Activated T-helper 17 cell treated with anti-CD3 and anti-CD28 coated beads, Interleukin-2, amount 50 U/mL, for 72 hours (primary cell): ENCODE measurements at regions not wholly inside any gene's neighbourhood (a gene's known extent, or its start where the extent isn't known, plus 50 kb on each side); places are given as distances from the start of the nearest gene placed in this dataset.
"Not testable (repeated sequence)": the region's sequence is repeated elsewhere in the genome, so short reads cannot be mapped to it uniquely, and the experiment has no call there.

Experiments
- ATAC-seq: fragments of 150-1000 bp; cut with Tn5 transposase; replicated peaks from 2 replicates; pipeline ENCODE4 v1.10.0; 2021; ENCODE audit warnings: mild to moderate bottlenecking, moderate library complexity
- H3K27ac Mint-ChIP-seq: one replicate; pipeline ENCODE4 v1.8.0; 2022; ENCODE audit warnings: mixed read lengths
- H3K27me3 Mint-ChIP-seq: one replicate; pipeline ENCODE4 v1.8.0; 2022; ENCODE audit warnings: mixed read lengths
- H3K36me3 Mint-ChIP-seq: one replicate; pipeline ENCODE4 v1.8.0; 2022; ENCODE audit warnings: low read depth, mild to moderate bottlenecking, mixed read lengths
- H3K4me1 Mint-ChIP-seq: one replicate; pipeline ENCODE4 v1.8.0; 2022; ENCODE audit warnings: mixed read lengths
- H3K4me3 Mint-ChIP-seq: one replicate; pipeline ENCODE4 v1.8.0; 2022; ENCODE audit warnings: mild to moderate bottlenecking, mixed read lengths
- H3K9me3 Mint-ChIP-seq: one replicate; pipeline ENCODE4 v1.8.0; 2022; ENCODE audit warnings: mixed read lengths

DNA sequence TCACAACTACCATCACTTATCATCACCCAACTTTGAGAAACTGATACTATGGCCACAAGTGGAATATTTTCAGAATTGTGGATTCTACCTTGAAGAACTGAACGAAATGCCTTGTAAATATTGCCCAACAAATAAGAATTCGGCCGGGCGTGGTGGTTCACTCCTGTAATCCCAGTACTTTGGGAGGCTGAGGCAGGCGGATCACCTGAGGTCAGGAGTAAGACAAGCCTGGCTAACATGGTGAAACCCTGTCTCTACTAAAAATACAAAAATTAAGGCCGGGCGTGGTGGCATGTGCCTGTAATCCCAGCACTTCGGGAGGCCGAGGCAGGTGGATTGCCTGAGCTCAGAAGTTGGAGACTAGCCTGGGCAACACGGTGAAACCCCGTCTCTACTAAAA is 862.7 kb downstream of the ZPLD1 start:
- not testable (repeated sequence) for H3K27me3 Mint-ChIP-seq, H3K27ac Mint-ChIP-seq, H3K4me3 Mint-ChIP-seq, ATAC-seq, H3K4me1 Mint-ChIP-seq, H3K36me3 Mint-ChIP-seq, H3K9me3 Mint-ChIP-seq

DNA sequence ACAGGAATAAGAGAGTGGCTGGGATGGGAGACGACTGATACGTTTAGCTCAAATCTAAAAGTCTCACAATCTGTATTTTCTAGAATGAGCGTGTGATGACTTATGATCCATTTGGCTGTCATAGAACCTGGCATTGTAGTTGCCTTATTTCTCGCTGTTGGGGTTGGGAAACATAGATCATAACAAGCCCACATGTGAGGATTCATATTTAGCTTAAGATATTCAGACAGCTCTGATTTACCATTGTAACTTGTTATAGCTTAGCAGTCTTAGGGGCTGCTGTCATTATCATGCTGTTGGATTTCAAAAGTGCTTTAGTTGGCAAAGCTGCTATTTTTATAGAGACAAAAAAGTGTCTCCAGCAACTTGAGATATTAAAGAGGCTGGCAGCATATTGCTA is 871.3 kb downstream of the ZPLD1 start:
- H3K36me3 Mint-ChIP-seq, result no peaks in the 10 kb centered on the region
- H3K27ac Mint-ChIP-seq, result no peak overlapping the region
- no peak for ATAC-seq
- H3K9me3 Mint-ChIP-seq, result peaks cover 9% of the 10 kb centered on the region
- no peaks in the 10 kb centered on the region for H3K4me1 Mint-ChIP-seq
- H3K4me3 Mint-ChIP-seq, result no peak overlapping the region
- H3K27me3 Mint-ChIP-seq, result no peaks in the 10 kb centered on the region

DNA sequence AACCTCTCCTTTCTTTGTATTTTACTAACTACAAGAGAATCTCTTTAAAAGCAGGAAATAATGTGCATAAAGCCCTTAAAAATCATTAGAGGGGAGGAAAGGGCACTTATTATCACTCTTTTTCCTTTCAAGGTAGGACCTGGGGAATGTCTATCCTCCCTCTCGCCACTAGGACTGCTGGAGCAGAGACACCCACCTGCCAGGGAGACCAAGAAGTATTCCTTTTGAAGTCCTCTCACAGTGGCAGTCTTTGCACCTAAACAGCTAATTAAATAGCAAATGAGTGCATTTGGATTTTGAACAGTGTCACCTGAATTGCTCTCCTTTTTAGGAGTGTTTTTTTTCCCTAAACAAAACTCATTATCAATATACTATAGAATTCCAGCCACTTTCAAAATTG is 874.1 kb downstream of the ZPLD1 start:
- no peak for ATAC-seq
- Mint-ChIP-seq H3K4me3 (no peak overlapping the region), H3K27ac (no peak overlapping the region), H3K36me3 (no peaks in the 10 kb centered on the region), H3K4me1 (no peaks in the 10 kb centered on the region), H3K27me3 (no peaks in the 10 kb centered on the region), H3K9me3 (peaks cover 3% of the 10 kb centered on the region)

DNA sequence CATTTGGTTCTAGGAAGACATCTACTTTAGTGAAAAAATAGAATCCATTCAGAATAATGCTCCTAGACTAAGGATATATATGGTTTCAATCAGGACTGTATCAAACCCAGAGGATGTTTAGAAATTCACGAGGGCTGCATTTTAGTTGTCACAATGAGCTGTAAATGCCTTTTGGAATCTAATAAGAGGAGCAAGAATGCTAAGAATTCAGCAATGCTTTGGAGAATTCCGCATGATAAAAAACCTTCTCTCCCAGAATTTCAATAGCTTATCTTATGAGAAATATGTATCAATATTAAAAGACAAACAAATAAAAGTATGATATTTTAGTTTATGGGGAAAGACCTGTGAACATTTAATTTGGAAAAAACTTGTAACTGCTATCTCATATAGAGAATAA is 885.1 kb downstream of the ZPLD1 start:
- no peak for ATAC-seq
- Mint-ChIP-seq H3K9me3 (no peaks in the 10 kb centered on the region), H3K27me3 (no peaks in the 10 kb centered on the region), H3K36me3 (no peaks in the 10 kb centered on the region), H3K4me3 (no peak overlapping the region), H3K4me1 (no peaks in the 10 kb centered on the region), H3K27ac (no peak overlapping the region)

DNA sequence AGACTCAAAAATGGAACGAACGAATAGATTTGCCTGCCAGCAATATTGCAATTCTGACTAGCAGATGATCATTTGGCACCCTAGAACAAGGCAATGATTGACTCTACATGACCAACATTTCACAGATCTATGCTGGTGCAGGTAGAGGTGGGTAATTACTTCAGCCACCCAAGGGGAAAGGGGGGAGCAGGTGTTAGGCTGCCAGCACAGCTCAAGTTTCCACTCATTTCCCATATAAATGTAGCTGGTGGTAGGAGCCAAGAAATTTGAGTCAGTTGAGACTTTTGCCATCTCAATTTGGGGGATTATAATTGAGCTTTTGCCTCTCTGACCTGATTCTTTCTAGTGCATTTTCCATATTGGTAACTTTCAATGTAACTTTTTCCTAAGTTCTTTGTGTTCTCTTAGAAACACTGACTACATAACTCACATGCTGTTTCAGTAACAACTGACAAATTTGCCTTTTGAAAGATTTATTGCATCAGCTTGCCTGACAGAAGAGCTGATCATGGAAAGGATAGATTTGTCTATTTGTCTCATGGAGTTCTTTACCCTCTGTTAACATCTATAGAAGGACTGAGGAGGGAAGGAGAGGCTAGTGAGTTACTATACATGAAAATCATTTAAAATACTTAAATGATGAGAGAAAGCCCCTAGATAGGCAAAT is 902.5 kb downstream of the ZPLD1 start:
- Mint-ChIP-seq H3K36me3 (no peaks in the 10 kb centered on the region), H3K9me3 (no peaks in the 10 kb centered on the region), H3K4me1 (no peaks in the 10 kb centered on the region), H3K27ac (no peak overlapping the region), H3K27me3 (no peaks in the 10 kb centered on the region), H3K4me3 (no peak overlapping the region)
- ATAC-seq, result no peak

DNA sequence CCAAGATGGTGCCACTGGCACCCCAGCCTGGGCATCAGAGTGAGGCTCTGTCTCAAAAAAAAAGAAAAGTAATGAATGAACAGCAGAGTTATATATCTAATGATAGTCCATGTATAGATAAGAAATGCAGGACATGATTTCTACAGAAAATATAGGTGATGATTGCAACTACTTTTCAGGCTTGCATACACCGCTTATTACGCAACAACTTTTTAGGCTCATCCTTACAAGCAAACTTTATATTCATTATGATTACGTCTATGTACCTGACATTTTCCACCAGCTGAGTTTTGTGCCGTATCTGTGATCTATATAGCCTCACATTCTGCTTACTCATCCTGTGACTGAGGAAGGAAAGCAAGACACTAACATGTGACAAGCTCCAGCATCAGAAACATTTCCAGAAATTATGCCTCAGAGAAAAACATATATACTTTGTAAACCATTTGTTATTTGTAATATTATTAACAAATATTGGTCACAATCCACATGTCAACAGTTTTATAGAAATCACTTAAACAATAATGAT is 906.3 kb downstream of the ZPLD1 start:
- H3K27ac Mint-ChIP-seq, result no peak overlapping the region
- no peaks in the 10 kb centered on the region for H3K9me3 Mint-ChIP-seq
- no peak overlapping the region for H3K4me3 Mint-ChIP-seq
- H3K27me3 Mint-ChIP-seq, result no peaks in the 10 kb centered on the region
- no peaks in the 10 kb centered on the region for H3K4me1 Mint-ChIP-seq
- ATAC-seq, result no peak
- H3K36me3 Mint-ChIP-seq, result no peaks in the 10 kb centered on the region

DNA sequence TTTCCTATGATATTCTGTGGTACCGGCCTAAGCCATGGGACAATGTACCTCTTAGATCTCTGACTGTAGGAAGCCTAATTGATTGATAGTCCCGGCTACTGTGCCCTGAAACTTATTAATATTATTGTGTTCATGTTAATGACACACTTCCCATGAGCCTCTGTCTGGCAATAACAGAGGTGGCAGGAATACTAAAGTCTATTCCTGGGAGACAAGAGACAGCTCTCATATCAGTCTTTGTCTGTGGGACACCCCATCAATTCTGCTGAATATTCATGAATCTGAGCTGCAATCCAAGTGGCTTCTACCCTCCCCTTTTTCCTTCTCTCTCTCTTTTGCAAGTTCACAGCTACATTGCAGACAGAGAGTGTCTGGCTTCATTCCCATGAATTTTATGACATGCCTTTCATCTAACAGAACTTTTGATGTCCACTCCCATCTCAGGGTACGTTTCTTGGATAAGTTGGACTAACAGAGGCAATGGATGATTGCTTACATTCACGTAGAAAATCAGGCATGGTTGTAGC is 907.5 kb downstream of the ZPLD1 start:
- no peaks in the 10 kb centered on the region for H3K36me3 Mint-ChIP-seq
- H3K4me1 Mint-ChIP-seq, result no peaks in the 10 kb centered on the region
- H3K27me3 Mint-ChIP-seq, result no peaks in the 10 kb centered on the region
- H3K27ac Mint-ChIP-seq, result no peak overlapping the region
- no peak overlapping the region for H3K4me3 Mint-ChIP-seq
- no peak for ATAC-seq
- H3K9me3 Mint-ChIP-seq, result no peaks in the 10 kb centered on the region

DNA sequence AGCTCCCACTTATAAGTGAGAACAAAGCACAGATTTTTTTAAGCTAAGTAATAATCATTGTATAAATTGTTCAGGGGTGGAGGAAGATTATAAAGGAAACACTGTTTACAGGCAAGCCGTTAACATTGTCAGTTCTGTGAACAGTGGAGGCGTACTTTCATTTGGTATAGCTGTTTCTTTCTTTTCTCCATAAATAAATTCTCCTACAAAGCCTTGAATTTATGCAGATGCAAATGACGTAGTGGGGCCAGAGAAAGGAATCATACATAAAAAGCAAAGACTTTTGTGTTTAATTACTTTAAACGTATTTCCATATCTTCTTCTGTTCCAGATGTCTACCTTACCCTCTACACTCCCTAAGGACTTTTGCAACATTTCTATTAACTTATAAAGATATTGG is 914.9 kb downstream of the ZPLD1 start:
- Mint-ChIP-seq H3K36me3 (no peaks in the 10 kb centered on the region), H3K27me3 (no peaks in the 10 kb centered on the region), H3K27ac (no peak overlapping the region), H3K4me3 (no peak overlapping the region), H3K4me1 (no peaks in the 10 kb centered on the region), H3K9me3 (peaks cover 3% of the 10 kb centered on the region)
- ATAC-seq, result no peak

DNA sequence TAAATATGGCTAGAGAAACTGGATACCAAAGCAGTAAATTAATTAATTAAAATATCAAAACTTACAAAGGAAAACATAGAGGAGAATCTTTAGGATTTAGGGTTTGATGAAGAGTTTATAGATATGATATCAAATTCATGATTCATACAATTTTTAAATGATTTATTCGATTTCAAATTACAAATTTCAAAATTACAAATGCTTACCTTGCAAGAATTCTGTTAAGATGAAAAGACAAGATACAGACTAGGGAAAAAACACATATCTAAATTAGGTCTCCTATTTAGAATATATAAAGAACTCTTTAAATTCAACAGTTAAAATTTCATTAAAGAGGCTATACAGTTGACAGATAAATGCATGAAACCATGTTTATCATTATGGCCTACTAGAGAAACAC is 930.7 kb downstream of the ZPLD1 start:
- Mint-ChIP-seq H3K4me1 (no peaks in the 10 kb centered on the region), H3K36me3 (no peaks in the 10 kb centered on the region), H3K27me3 (no peaks in the 10 kb centered on the region), H3K27ac (no peak overlapping the region), H3K9me3 (no peaks in the 10 kb centered on the region), H3K4me3 (no peak overlapping the region)
- ATAC-seq, result no peak

DNA sequence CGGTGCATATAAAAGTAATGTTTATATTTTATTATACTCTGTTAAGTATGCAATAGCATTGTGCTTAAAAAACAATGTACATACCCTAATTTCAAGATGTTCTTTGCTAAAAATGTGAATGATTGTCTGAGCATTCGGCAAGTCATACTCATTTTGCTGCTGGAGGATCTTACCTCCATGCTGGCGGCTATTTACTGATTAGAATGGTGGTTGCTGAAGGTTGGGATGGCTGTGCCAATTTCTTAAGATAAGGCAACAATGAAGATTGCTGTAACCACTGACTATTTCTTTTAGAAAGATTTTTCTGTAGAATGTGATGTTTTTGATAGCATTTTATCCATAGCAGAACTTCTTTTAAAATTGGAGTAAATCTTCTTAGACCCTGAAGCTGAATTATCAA is 932.7 kb downstream of the ZPLD1 start:
- Mint-ChIP-seq H3K4me3 (no peak overlapping the region), H3K9me3 (no peaks in the 10 kb centered on the region), H3K27ac (no peak overlapping the region), H3K4me1 (no peaks in the 10 kb centered on the region), H3K27me3 (no peaks in the 10 kb centered on the region), H3K36me3 (no peaks in the 10 kb centered on the region)
- no peak for ATAC-seq

DNA sequence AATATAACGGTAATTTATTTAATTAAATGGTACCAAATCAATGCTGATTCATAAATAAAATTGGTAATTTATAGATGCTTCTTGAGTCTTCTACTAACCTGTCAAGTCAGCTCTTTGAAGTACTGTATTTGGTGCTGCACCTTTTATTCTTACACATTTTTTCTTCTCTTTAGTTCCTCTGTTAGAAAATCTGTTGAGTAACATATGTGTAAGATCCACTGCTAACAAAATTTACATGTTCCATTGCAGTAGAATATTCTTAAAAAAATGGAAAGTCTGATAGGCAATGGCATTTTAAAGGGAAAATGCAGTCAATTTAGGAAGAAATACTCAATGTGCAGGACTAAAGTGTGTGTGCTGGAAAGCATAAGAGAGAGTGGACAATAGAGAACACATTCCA is 936.6 kb downstream of the ZPLD1 start:
- Mint-ChIP-seq H3K4me1 (no peaks in the 10 kb centered on the region), H3K27ac (no peak overlapping the region), H3K27me3 (no peaks in the 10 kb centered on the region), H3K36me3 (no peaks in the 10 kb centered on the region), H3K4me3 (no peak overlapping the region), H3K9me3 (no peaks in the 10 kb centered on the region)
- ATAC-seq, result no peak

DNA sequence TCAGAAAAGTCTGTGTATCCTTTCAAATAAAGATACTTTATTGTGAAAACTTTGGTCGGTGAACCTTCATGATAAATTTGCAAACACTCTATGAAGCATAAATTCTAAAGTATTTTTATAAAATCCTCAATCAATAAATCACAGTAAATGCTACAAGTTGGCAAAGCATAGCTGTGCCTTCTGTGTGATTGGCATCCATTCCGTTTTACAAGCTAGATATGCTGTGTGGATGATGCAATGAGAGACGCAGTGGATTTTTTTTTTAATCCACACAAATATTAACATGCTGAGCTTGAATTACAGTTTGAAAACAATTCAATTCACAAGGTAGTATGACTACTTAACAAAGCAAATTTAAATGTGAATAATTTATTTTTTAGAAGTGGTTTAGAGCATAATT is 937.2 kb downstream of the ZPLD1 start:
- no peaks in the 10 kb centered on the region for H3K27me3 Mint-ChIP-seq
- ATAC-seq, result no peak
- H3K36me3 Mint-ChIP-seq, result no peaks in the 10 kb centered on the region
- no peaks in the 10 kb centered on the region for H3K4me1 Mint-ChIP-seq
- no peak overlapping the region for H3K27ac Mint-ChIP-seq
- no peak overlapping the region for H3K4me3 Mint-ChIP-seq
- H3K9me3 Mint-ChIP-seq, result no peaks in the 10 kb centered on the region

DNA sequence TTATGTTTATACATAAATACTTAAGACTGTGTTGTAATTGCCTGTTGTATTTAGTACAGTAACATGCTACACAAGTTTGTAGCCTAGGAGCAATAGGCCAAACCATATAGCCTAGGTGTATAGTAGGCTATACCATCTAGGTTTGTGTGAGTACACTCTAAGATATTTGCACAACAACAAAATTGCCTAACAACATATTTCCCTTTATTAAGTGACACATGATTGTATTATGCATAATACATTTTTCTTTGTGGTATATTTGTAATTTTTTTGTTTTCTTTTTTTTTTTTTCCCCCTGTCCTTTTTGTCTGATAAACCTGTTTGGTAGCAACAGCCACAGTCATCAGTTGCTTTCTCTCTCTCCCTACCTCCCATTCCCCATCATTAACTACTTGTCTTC is 945.6 kb downstream of the ZPLD1 start:
- H3K36me3 Mint-ChIP-seq, result no peaks in the 10 kb centered on the region
- no peaks in the 10 kb centered on the region for H3K27me3 Mint-ChIP-seq
- H3K9me3 Mint-ChIP-seq, result no peaks in the 10 kb centered on the region
- H3K4me3 Mint-ChIP-seq, result no peak overlapping the region
- no peaks in the 10 kb centered on the region for H3K4me1 Mint-ChIP-seq
- no peak for ATAC-seq
- no peak overlapping the region for H3K27ac Mint-ChIP-seq

DNA sequence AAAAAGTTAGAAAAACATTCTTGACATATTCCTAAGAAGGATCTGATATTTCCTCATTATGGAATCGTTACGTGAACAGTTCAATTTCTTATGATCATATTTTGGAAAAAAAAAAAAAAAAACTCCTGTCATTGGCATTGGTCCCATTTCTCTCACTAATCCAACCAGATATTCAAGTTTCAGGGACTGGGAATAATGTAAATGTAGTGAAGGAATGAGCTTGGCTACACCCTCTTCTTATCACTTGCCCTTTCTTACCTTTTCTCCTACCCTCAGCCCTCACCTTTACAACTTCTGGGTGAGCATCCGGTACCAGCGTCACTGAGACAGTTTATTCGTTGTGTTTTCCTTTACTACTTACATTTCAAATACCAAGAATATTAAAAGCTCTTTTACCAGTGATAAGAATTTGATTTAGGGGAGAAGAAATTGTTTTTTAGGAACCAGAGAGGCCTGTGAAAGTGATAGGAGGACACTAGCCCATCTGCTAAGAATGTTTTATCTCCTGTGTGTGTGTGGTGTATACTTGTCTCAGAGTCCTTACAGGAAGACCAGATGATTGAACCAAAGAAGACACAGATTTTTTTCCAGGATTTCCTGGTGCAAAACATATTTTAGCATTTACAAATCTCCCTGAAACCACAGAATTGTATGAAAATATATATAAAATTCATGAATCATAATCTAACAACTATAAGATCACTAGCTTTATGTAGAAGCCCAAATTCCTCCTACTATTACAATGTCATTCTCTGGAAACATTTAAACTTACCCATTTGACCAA is 946.7 kb downstream of the ZPLD1 start:
- no peak for ATAC-seq
- Mint-ChIP-seq H3K27me3 (no peaks in the 10 kb centered on the region), H3K36me3 (no peaks in the 10 kb centered on the region), H3K9me3 (no peaks in the 10 kb centered on the region), H3K4me3 (no peak overlapping the region), H3K4me1 (no peaks in the 10 kb centered on the region), H3K27ac (no peak overlapping the region)

DNA sequence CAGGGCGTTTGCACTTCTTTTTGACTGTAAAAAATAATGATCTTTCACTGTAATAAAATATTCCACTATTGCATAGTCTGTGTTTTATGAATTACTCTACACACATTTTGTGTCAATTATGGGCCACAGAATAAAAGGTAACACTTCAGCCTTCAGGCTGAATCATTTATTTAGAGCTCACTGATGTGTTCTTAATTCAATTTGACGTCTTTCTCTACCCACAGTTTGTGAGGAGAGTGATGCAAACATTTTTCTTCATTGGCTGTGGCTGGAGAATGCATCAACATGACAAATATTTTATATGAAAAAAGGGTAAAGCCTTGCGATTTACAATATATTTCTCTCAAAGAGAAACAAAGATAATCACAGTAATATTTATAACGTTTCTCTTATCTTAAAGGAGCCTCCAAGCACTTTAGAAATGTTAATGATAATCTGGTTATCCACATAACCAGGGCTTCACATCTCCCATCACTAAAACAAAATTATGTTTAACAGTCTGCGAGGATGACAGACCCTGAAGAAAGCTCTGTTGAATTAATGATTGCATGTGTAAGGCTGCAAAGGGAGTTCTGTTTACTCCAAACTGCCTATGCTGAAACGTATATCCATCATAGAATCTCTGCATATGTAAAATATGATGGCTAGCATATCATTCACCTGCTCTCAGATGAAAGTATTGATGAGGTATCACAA is 951.3 kb downstream of the ZPLD1 start:
- H3K9me3 Mint-ChIP-seq, result no peaks in the 10 kb centered on the region
- no peak overlapping the region for H3K27ac Mint-ChIP-seq
- H3K4me3 Mint-ChIP-seq, result no peak overlapping the region
- no peaks in the 10 kb centered on the region for H3K36me3 Mint-ChIP-seq
- no peak for ATAC-seq
- H3K4me1 Mint-ChIP-seq, result no peaks in the 10 kb centered on the region
- H3K27me3 Mint-ChIP-seq, result no peaks in the 10 kb centered on the region
